Testis (tissue), 2 donors: ENCODE measurements at regions not wholly inside any gene's neighbourhood (a gene's known extent, or its start where the extent isn't known, plus 50 kb on each side); places are given as distances from the start of the nearest gene placed in this dataset.

Source experiments
- POLR2A ChIP-seq: fragments of 450-650 bp; IDR thresholded peaks from one replicate; pipeline ENCODE4 v1.6.1; 2017; ENCODE audit warnings: antibody characterized with exemption, mild to moderate bottlenecking, moderate library complexity
- TF ChIP-seq, protein P1 (sequence below), 3 experiments: fragments of 450-650 bp in 2 of 3; fragments of 200-600 bp in 1 of 3; sonication (generic) in 1 of 3; IDR thresholded peaks; one replicate each; pipeline ENCODE4 v1.5.1; 2016 to 2019; ENCODE audit warnings: antibody characterized with exemption in 3 of 3, mild to moderate bottlenecking in 2 of 3, moderate library complexity in 1 of 3

GRCh38 chr2:136647039-136647438 is 118.3 kb upstream of the THSD7B start:
- TF ChIP-seq, protein P1, sequence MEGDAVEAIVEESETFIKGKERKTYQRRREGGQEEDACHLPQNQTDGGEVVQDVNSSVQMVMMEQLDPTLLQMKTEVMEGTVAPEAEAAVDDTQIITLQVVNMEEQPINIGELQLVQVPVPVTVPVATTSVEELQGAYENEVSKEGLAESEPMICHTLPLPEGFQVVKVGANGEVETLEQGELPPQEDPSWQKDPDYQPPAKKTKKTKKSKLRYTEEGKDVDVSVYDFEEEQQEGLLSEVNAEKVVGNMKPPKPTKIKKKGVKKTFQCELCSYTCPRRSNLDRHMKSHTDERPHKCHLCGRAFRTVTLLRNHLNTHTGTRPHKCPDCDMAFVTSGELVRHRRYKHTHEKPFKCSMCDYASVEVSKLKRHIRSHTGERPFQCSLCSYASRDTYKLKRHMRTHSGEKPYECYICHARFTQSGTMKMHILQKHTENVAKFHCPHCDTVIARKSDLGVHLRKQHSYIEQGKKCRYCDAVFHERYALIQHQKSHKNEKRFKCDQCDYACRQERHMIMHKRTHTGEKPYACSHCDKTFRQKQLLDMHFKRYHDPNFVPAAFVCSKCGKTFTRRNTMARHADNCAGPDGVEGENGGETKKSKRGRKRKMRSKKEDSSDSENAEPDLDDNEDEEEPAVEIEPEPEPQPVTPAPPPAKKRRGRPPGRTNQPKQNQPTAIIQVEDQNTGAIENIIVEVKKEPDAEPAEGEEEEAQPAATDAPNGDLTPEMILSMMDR (IDR thresholded peaks at IDR 0.05) = no peak
- no peak for TF ChIP-seq POLR2A
